GM12878 (cell line): ENCODE measurements at regions not wholly inside any gene's neighbourhood (a gene's known extent, or its start where the extent isn't known, plus 50 kb on each side); places are given as distances from the start of the nearest gene placed in this dataset.

Experiments
- ATAC-seq: fragments of 200-7000 bp; cut with Tn5 transposase; 3 replicates; pipeline ENCODE4 v1.9.1; 2020; ENCODE audit warnings: mild to moderate bottlenecking, moderate library complexity
- BruUV-seq: library from RNA; stranded (reverse); fragments of 400-500 nt; replicated peaks from 2 replicates; lab custom pipeline; 2021; lab: Mats Ljungman, UMichigan
- CTCF ChIA-PET: fragments of 300-600 bp; sonication (Branson Sonifier 250); formaldehyde crosslinking; extraction: SDS; loops from one replicate; lab custom pipeline; 2021; ENCODE audit warnings: inconsistent platforms; lab: Yijun Ruan, JAX
- POLR2A ChIA-PET: fragments of 350-600 bp; formaldehyde crosslinking; extraction: SDS; loops from one replicate; lab custom pipeline; 2021; ENCODE audit warnings: inconsistent platforms; lab: Charles Lee
- RAD21 ChIA-PET: fragments of 300-600 bp; sonication (Branson Sonifier 250); formaldehyde crosslinking; loops from one replicate; lab custom pipeline; 2023; ENCODE audit warnings: antibody characterized with exemption; ENCODE audit not compliant: unreplicated experiment; lab: Charles Lee
- SMC1A ChIA-PET: fragments of 300-600 bp; sonication (Branson Sonifier 250); formaldehyde crosslinking; loops from one replicate; lab custom pipeline; 2023; ENCODE audit not compliant: unreplicated experiment, uncharacterized antibody; lab: Charles Lee
- DNase-seq: peaks from one replicate; pipeline ENCODE4 v3.0.0-alpha.2; 2011; ENCODE audit warnings: low read depth, low spot score
- FAIRE-seq: peaks from 3 replicates; lab custom pipeline; 2011; peaks lifted over from hg19 to GRCh38; lab: Jason Lieb, UNC
- H2AFZ ChIP-seq: 2 replicates; pipeline ENCODE4 v1.6.0; 2011; ENCODE audit warnings: low read depth, low read length, control low read depth; ENCODE audit not compliant: control insufficient read depth
- H3K27ac ChIP-seq: 2 replicates; pipeline ENCODE4 v1.5.1; 2011; ENCODE audit warnings: control low read depth; ENCODE audit not compliant: control insufficient read depth, insufficient read depth
- H3K27me3 ChIP-seq, 2 experiments: replicated peaks in 1 of 2; 2 replicates each; pipeline versions ENCODE4 v1.6.0 to v1.6.1; 2011; ENCODE audit warnings: low read length in 1 of 2; ENCODE audit not compliant: control insufficient read depth in 2 of 2, insufficient read depth in 2 of 2
- H3K36me3 ChIP-seq, 2 experiments: 2 replicates each; pipeline ENCODE4 v1.5.1; 2011; ENCODE audit warnings: low read length in 1 of 2; ENCODE audit not compliant: control insufficient read depth in 2 of 2, insufficient read depth in 2 of 2
- H3K4me1 ChIP-seq: 2 replicates; pipeline ENCODE4 v1.6.1; 2011; ENCODE audit warnings: mild to moderate bottlenecking, low read length, moderate library complexity, mixed read lengths; ENCODE audit not compliant: control insufficient read depth, insufficient read depth
- H3K4me2 ChIP-seq: 2 replicates; pipeline ENCODE4 v1.6.0; 2011; ENCODE audit warnings: control low read depth; ENCODE audit not compliant: control insufficient read depth, insufficient read depth
- H3K4me3 ChIP-seq: fragments of 200-600 bp; sonication (generic); 2 replicates; pipeline ENCODE4 v1.5.1; 2016
- H3K79me2 ChIP-seq: 2 replicates; pipeline ENCODE4 v1.6.0; 2011; ENCODE audit warnings: low read length; ENCODE audit not compliant: control insufficient read depth, insufficient read depth
- H3K9ac ChIP-seq: 2 replicates; pipeline ENCODE4 v1.8.0; 2011; ENCODE audit warnings: low read length, control low read depth, mixed read lengths; ENCODE audit not compliant: control insufficient read depth, insufficient read depth
- H3K9me3 ChIP-seq: replicated peaks from 3 replicates; pipeline ENCODE4 v1.5.1; 2011; ENCODE audit warnings: mild to moderate bottlenecking, low read length; ENCODE audit not compliant: control insufficient read depth, insufficient read depth
- H4K20me1 ChIP-seq: 2 replicates; pipeline ENCODE4 v1.6.0; 2011; ENCODE audit not compliant: control insufficient read depth, insufficient read depth
- ATF3 ChIP-seq: IDR thresholded peaks from 2 replicates; pipeline ENCODE4 v1.6.1; 2011; ENCODE audit warnings: low read depth, mild to moderate bottlenecking, low read length, moderate library complexity, borderline replicate concordance; ENCODE audit errors: extremely low read depth
- BCLAF1 ChIP-seq: fragments of 450-650 bp; IDR thresholded peaks from 2 replicates; pipeline ENCODE4 v1.6.1; 2017; ENCODE audit warnings: antibody characterized with exemption, mild to moderate bottlenecking, moderate library complexity
- CEBPB ChIP-seq, 2 experiments: fragments of 150-350 bp in 1 of 2; IDR thresholded peaks; 2 replicates each; pipeline ENCODE4 v1.6.1; 2012 to 2014; ENCODE audit warnings: low read depth in 2 of 2, low read length in 2 of 2, borderline replicate concordance in 1 of 2, inconsistent platforms in 1 of 2
- CEBPZ ChIP-seq: fragments of 150-350 bp; IDR thresholded peaks from 2 replicates; pipeline ENCODE4 v1.6.1; 2016; ENCODE audit warnings: low read depth, low read length
- MLLT1 ChIP-seq: fragments of 450-650 bp; IDR thresholded peaks from 2 replicates; pipeline ENCODE4 v1.6.1; 2016; ENCODE audit warnings: mild to moderate bottlenecking
- MTA3 ChIP-seq: IDR thresholded peaks from 2 replicates; pipeline ENCODE4 v1.6.1; 2012; ENCODE audit warnings: low read length, inconsistent platforms, borderline replicate concordance
- NR2C1 ChIP-seq: fragments of 450-650 bp; IDR thresholded peaks from 2 replicates; pipeline ENCODE4 v1.6.1; 2017; ENCODE audit warnings: antibody characterized with exemption, mild to moderate bottlenecking, moderate library complexity
- NR2C2 ChIP-seq: IDR thresholded peaks from 2 replicates; pipeline ENCODE4 v1.6.1; 2011; ENCODE audit warnings: borderline replicate concordance, low read depth; ENCODE audit not compliant: control insufficient read depth, insufficient read length
- POLR2A ChIP-seq: IDR thresholded peaks from 2 replicates; pipeline ENCODE4 v1.6.1; 2011; ENCODE audit warnings: low read depth, mild to moderate bottlenecking, low read length
- RAD21 ChIP-seq: IDR thresholded peaks from 2 replicates; pipeline ENCODE4 v1.6.1; 2011; ENCODE audit warnings: mild to moderate bottlenecking, low read depth, low read length, moderate library complexity; ENCODE audit not compliant: insufficient read depth
- REST ChIP-seq: IDR thresholded peaks from 2 replicates; pipeline ENCODE4 v1.6.1; 2012; ENCODE audit warnings: mild to moderate bottlenecking, low read depth, low read length
- TCF3 ChIP-seq: IDR thresholded peaks from 2 replicates; pipeline ENCODE4 v1.6.1; 2012; ENCODE audit warnings: low read depth, mild to moderate bottlenecking, low read length, borderline replicate concordance; ENCODE audit not compliant: insufficient read depth
- WGBS: methylation state at CpG from one replicate; pipeline ENCODE4 v1.1.6; 2016; ENCODE audit warnings: low lambda C conversion rate; ENCODE audit not compliant: insufficient replicate concordance, insufficient coverage; ENCODE audit errors: missing lambda C conversion rate; 5-methylcytosine and 5-hydroxymethylcytosine counted together
- in situ Hi-C: fragments of 300-500 bp; cut with MboI; formaldehyde crosslinking; loops from 9 replicates; pipeline ENCODE4 v1.14.3; 2018; ENCODE audit warnings: mixed read lengths
- intact Hi-C: fragments of 100-400 bp; cut with micrococcal nuclease; formaldehyde crosslinking; loops from one replicate; pipeline ENCODE4 v1.14.2; 2022; ENCODE audit not compliant: unreplicated experiment

GRCh38 chr2:144071461-144071860 is 448.5 kb downstream of the ZEB2 start:
- no peaks in the 10 kb centered on the region for H3K79me2 ChIP-seq
- ChIA-PET RAD21 (no interaction called here), CTCF (no interaction called here), SMC1A (no interaction called here), POLR2A (no interaction called here)
- FAIRE-seq (no peak), ATAC-seq (no peak), DNase-seq (no peak)
- H3K9me3 ChIP-seq, result no peaks in the 10 kb centered on the region
- H3K4me2 ChIP-seq, result no peak overlapping the region
- no peaks in the 10 kb centered on the region for H3K4me1 ChIP-seq
- no TSS peak for BruUV-seq
- no peak overlapping the region for H3K9ac ChIP-seq
- H2AFZ ChIP-seq, result no peak overlapping the region
- in situ Hi-C loops (no loop called here), intact Hi-C loops (no loop called here)
- H3K27me3 ChIP-seq, result no peaks in the 10 kb centered on the region
- H3K27ac ChIP-seq, result no peak overlapping the region
- no peaks in the 10 kb centered on the region for H3K36me3 ChIP-seq
- no peak overlapping the region for H3K4me3 ChIP-seq
- no peaks in the 10 kb centered on the region for H4K20me1 ChIP-seq
- 98% methylated on average over 4 of the region's 4 CpGs for WGBS
- TF ChIP-seq RAD21 (no peak), CEBPZ (no peak), REST (no peak), NR2C2 (no peak), CEBPB (IDR thresholded peaks at IDR 0.05; ENCODE audit: borderline replicate concordance in 1 of 2, low read depth in 2 of 2, low read length in 2 of 2) (no peak), NR2C1 (no peak), BCLAF1 (no peak), POLR2A (no peak), ATF3 (no peak), TCF3 (no peak), MTA3 (no peak), MLLT1 (no peak)
